CD4-positive, alpha-beta T cell treated with Interleukin-12 subunit alpha and Interleukin-12 subunit beta, for 1 hour (primary cell): ENCODE measurements at regions not wholly inside any gene's neighbourhood (a gene's known extent, or its start where the extent isn't known, plus 50 kb on each side); places are given as distances from the start of the nearest gene placed in this dataset.

Experiments
- DNase-seq: peaks from one replicate; pipeline ENCODE4 v3.0.0-alpha.2; 2020

- no peak for DNase-seq
Measured at GRCh38 chr4:171759274-171759673, 53.9 kb upstream of the GALNTL6 start.

DNA sequence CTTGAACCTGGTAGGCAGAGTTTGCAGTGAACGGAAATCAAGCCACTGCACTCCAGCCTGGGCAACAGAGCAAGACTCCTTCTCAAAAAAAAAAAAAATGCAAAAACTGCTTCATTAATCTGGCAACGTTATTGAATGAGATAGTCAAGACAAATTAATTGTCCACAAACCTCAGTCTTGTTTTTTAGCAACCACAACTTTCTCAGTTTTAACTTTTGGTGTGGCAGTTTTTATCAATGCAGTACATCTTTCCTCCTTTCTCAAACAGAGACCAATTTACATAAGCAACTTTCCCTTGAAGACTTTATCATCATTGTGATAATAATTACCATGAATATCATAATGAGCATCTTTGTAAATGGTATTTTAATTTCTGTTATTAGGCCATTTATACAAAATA, 61.7 kb upstream of the GALNTL6 start:
- no peak for DNase-seq

- no peak for DNase-seq
Measured at GRCh38 chr4:171746418-171746817, 66.8 kb upstream of the GALNTL6 start.

- no peak for DNase-seq
Measured at GRCh38 chr4:171742436-171742835, 70.8 kb upstream of the GALNTL6 start.

DNA sequence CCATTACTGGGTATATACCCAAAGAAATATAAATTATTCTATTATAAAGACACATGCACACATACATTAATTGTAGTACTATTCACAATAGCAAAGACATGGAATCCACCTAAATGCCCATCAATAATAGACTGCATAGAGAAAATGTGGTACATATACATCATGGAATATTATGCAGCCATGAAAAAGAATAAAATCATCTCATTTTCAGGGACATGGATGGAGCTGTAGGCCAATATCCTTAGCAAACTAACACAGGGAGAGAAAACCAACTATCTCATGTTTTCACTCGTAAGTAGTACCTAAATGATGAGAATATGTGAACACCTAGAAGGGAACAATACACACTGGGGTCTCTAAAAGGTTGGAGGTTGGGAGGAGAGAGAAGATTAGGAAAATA, 86.0 kb upstream of the GALNTL6 start:
- DNase-seq = no peak

- no peak for DNase-seq
Measured at GRCh38 chr4:171721937-171722336, 91.3 kb upstream of the GALNTL6 start.

- DNase-seq = no peak
Measured at GRCh38 chr4:171719691-171720090, 93.5 kb upstream of the GALNTL6 start.

DNA sequence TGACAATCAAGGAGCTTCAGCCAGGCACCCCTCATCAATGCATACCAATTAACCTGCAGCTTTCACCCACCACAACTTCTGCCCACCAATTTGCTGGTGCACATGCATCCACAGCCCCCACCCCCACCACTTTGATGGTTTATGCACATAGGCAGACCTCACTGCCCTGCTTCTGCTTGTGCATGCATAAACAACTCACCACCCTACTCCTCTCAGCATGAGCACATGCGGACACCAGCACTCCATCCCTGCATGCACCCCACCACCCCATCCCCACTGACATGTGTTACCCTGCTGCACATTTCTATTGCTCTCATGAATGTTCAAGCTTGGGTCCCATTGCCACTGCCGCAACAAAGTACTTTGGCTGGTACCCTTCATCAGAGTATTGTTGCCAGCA, 94.5 kb upstream of the GALNTL6 start:
- DNase-seq = no peak

DNA sequence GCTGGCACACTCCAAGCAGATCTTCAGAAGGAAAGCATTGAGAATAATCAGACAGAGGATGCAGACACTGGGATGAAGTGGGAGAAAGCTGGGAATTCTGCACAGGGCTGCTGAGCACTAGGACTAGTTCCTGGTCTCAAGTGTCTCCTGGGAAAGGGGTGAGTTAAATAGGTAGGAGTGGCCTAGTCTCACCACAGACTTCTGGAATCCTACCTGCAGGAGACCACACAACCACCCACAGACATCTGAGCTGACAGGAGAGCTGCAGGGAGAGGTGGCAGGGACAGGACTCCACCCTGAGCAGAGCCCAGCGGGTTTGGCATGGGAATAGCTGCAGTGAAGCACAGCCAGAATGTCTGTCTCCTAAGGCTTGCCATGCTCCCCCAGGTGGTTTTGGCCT, 95.1 kb upstream of the GALNTL6 start:
- DNase-seq = no peak

DNA sequence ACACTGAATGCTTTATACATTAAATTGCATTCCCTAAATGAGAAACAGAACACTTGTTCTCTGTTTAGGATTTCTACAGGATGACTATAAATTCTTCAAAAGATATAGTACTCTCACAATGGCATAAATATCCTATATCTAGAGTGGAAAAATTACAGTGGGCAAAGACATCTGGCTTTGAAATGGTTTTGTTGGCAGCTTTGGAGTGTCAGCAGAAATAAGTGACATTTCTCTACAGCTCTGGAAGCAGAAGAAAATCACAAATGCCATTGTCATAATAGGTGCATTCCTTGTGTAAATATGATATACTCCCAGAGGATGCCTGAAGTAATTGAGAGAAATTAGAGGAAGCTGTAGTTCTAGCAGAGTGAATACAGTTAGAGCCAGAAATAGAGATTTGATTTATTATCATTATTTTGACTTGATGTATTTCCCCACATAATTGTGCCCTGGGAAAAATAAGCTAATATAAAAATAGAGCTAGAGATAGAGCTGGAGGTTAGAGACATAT, 95.9 kb upstream of the GALNTL6 start:
- DNase-seq = no peak

- no peak for DNase-seq
Measured at GRCh38 chr4:171715973-171716372, 97.2 kb upstream of the GALNTL6 start.

GRCh38 chr4:171714791-171715454, 98.3 kb upstream of the GALNTL6 start:
- DNase-seq = no peak

DNA sequence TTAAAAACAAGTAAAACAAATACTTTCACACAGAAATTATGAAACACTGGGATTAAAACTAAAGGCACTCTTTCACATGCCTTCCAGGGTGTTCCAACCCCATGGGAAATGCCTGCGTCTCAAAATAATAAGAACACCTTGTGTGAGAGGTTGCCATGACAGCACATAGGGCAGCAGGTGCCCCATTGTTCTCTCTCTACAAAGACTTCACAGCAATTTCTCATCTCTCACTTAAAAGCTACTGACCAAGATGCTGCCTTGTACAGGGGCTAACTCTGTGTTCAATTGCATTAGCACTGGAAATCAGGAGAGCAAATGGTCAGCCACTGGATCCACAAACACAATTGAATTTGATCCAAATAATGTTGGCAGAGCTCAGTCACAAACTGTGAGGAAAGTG, 102.5 kb upstream of the GALNTL6 start:
- DNase-seq = no peak

GRCh38 chr4:171676555-171677215, 136.5 kb upstream of the GALNTL6 start:
- no peak for DNase-seq

DNA sequence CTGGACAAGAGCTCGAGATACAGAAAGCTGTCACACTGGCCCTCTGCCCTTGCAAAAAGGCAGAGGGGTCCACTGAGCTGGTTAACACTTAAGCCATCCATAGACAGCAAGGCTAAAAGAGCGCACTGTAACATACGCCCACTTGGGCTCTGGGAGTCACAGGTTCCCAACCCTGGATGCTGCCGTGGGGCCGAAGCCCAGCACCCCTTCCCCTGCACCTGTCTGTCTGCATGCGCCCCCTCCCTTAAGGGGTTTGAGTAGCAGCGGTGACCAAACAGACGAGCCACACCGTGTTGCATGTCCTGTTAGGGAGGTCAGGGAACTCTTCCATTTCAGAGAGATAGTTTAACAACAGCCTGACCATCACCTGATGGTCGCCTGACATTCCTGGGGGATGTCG, 138.4 kb upstream of the GALNTL6 start:
- DNase-seq = no peak

DNA sequence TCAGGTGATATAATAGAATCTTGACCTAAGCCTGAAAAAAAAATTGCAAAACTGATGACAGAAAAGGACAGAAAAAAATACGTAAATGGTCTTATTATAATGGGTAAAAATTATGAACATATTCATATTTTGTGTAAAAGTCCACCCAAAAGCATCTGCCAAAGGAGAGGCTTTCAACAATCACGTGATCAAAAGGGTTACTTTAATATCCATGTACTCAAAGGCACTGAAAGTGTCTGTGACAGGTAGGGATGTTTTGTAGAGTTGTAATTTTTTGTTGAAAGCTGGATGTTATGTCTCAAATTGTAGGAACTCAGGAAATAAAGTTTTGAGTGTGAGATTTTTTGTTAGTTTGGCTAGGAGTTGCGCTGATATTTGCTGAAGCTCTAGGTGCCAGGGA, 144.8 kb upstream of the GALNTL6 start:
- DNase-seq = no peak

- no peak for DNase-seq
Measured at GRCh38 chr4:171667906-171668305, 145.3 kb upstream of the GALNTL6 start.

DNA sequence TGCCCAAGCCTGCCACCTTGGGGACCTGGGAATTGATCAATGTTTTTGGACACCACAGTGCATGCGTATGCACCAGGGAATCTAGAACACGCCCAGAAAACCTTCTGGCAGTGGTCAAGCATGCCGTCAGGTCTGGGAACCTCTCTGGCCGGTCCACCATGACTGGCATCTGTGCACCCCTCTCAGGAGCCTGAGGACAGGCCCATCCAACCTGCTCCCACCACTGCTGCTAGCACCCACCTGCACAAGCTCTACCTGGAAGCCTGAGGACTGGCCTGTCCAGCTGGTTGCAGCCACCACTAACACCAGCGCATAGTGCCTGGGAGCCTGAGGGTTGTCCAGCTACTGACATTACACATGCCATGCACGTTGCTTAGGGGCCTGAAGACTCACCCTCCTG, 162.1 kb upstream of the GALNTL6 start:
- DNase-seq = no peak

DNA sequence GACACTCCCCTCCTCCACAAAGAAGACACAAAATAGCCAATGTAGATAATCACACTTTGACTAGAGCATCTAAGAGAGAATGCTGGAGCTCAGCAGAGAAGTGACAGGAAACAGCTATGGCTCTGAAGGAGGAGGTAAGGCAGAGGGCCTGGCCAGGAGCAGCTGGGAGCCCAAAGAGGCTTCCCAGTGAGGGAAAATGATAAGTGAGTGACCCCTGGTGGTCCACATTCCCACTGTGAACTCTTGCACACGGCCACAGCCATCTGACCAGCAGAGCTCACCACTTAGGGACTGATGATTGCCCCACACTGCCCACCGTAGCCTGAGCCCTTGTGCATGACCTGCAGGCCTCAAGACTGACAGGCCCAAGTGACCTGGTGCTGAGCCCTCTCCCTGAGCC, 162.7 kb upstream of the GALNTL6 start:
- no peak for DNase-seq

DNA sequence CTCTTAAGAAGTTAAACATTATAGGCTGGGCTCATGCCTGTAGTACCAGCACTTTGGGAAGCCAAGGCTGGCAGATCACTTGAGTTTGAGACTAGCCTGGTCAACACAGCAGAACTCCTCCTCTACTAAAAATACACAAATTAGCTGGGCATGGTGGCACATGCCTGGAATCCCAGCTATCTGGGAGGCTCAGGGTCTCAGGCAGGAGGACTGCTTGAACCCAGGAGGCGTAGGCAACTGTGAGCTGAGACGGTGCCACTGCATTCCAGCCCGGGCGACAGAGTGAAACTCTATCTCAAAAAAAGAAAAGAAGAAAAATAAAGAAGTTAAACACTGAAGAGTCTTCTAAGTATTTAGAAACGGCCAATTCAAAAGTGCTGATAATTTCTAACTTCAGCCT, 164.3 kb upstream of the GALNTL6 start:
- no peak for DNase-seq

DNA sequence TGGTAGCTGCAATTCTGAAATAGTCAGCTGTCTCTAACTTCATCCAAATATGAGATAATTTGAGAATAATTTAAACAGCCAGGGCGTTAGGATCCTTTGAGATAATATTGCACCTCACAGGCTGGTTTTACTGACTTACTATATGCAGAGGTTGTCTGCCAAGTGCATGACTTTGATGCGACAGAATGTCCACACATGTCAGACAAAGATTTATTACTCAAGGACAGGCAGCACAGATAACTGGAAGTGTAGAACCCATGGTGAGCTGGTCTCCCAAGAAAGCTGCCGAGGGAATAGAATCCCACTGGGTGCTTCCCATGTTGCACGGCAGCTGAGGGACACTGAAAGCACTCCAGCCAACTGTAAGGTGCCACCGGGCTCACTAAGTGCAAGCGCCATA, 166.2 kb upstream of the GALNTL6 start:
- no peak for DNase-seq

- no peak for DNase-seq
Measured at GRCh38 chr4:171644430-171645057, 168.7 kb upstream of the GALNTL6 start.

DNA sequence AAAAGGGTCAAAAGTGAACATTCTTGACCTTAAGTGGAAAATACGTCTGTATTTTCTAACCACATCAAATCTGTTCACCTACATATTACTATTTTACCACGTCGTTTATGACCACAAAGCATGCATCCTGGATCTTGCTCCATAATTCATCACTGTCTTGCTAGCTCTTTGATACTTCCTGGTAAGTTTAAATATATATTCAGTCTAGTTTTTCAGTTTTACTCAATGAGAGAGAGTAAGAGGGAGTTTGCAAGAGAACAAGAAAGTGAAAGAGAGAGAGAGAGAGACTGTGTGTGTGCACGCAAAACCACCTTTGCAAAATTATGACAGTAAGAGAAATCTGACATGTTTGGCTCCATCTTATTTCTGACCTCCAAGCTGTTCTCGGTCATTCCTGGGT, 173.7 kb upstream of the GALNTL6 start:
- no peak for DNase-seq

GRCh38 chr4:171636606-171637005, 176.6 kb upstream of the GALNTL6 start:
- no peak for DNase-seq
